GM23248 (cell line): ENCODE measurements at regions not wholly inside any gene's neighbourhood (a gene's known extent, or its start where the extent isn't known, plus 50 kb on each side); places are given as distances from the start of the nearest gene placed in this dataset.

Experiments
- DNase-seq: peaks from one replicate; pipeline ENCODE4 v3.0.0-alpha.2; 2015
- H2AFZ ChIP-seq: fragments of 200-600 bp; sonication (generic); 2 replicates; pipeline ENCODE4 v1.6.1; 2016; ENCODE audit warnings: antibody characterized with exemption
- H3F3A ChIP-seq: fragments of 200-600 bp; sonication (generic); 2 replicates; pipeline ENCODE4 v1.6.1; 2016; ENCODE audit warnings: mild to moderate bottlenecking, antibody characterized with exemption, mixed run types; ENCODE audit not compliant: insufficient read depth
- H3K27ac ChIP-seq: fragments of 200-600 bp; sonication (generic); 2 replicates; pipeline ENCODE4 v1.5.1; 2016; ENCODE audit warnings: mild to moderate bottlenecking
- H3K27me3 ChIP-seq: fragments of 200-600 bp; sonication (generic); replicated peaks from 2 replicates; pipeline ENCODE4 v1.6.1; 2016; ENCODE audit warnings: mild to moderate bottlenecking; ENCODE audit not compliant: insufficient read depth
- H3K36me3 ChIP-seq: fragments of 200-600 bp; sonication (generic); 2 replicates; pipeline ENCODE4 v1.6.1; 2016; ENCODE audit warnings: low read depth, mild to moderate bottlenecking
- H3K4me1 ChIP-seq: fragments of 200-600 bp; sonication (generic); 2 replicates; pipeline ENCODE4 v1.6.1; 2016; ENCODE audit warnings: mild to moderate bottlenecking; ENCODE audit not compliant: insufficient read depth
- H3K4me2 ChIP-seq: fragments of 200-600 bp; sonication (generic); one replicate; pipeline ENCODE4 v1.6.1; 2016; ENCODE audit warnings: mild to moderate bottlenecking; ENCODE audit not compliant: unreplicated experiment
- H3K4me3 ChIP-seq: fragments of 200-600 bp; sonication (generic); 2 replicates; pipeline ENCODE4 v1.5.1; 2016; ENCODE audit warnings: mild to moderate bottlenecking
- H3K79me2 ChIP-seq: fragments of 200-600 bp; sonication (generic); 2 replicates; pipeline ENCODE4 v1.6.1; 2016; ENCODE audit warnings: mild to moderate bottlenecking; ENCODE audit not compliant: insufficient read depth
- H3K9ac ChIP-seq: fragments of 200-600 bp; sonication (generic); 2 replicates; pipeline ENCODE4 v1.6.1; 2016; ENCODE audit warnings: mild to moderate bottlenecking
- H3K9me2 ChIP-seq: fragments of 200-600 bp; sonication (generic); 2 replicates; pipeline ENCODE4 v1.6.1; 2016; ENCODE audit warnings: mixed run types, mild to moderate bottlenecking, moderate library complexity; ENCODE audit not compliant: insufficient read depth
- H3K9me3 ChIP-seq: fragments of 200-600 bp; sonication (generic); one replicate; pipeline ENCODE4 v1.6.1; 2017; ENCODE audit warnings: low read depth
- H4K20me1 ChIP-seq: fragments of 200-600 bp; sonication (generic); 2 replicates; pipeline ENCODE4 v1.6.0; 2016; ENCODE audit not compliant: insufficient read depth
- EZH2 ChIP-seq: fragments of 200-600 bp; sonication (generic); IDR thresholded peaks from 2 replicates; pipeline ENCODE4 v1.6.1; 2018; ENCODE audit warnings: antibody characterized with exemption, mild to moderate bottlenecking; ENCODE audit not compliant: insufficient read depth, poor library complexity, severe bottlenecking
- EZH2phosphoT487 ChIP-seq: fragments of 200-600 bp; sonication (generic); IDR thresholded peaks from 2 replicates; pipeline ENCODE4 v1.6.1; 2018; ENCODE audit warnings: antibody characterized with exemption, moderate library complexity, mild to moderate bottlenecking, low read depth; ENCODE audit not compliant: insufficient read depth
- WGBS, 2 experiments: methylation state at CpG; one replicate each; pipeline ENCODE4 v1.1.6; 2015 to 2017; ENCODE audit warnings: low lambda C conversion rate in 2 of 2, low coverage in 1 of 2; ENCODE audit errors: missing lambda C conversion rate in 2 of 2; 5-methylcytosine and 5-hydroxymethylcytosine counted together
- in situ Hi-C: fragments of 300-500 bp; cut with MboI; formaldehyde crosslinking; loops from 2 replicates; pipeline ENCODE4 v1.15.0; 2020

- H3K27ac ChIP-seq: no peak overlapping the region
- no peaks in the 10 kb centered on the region for H3K9me3 ChIP-seq
- H3F3A ChIP-seq: no peaks in the 10 kb centered on the region
- H3K9ac ChIP-seq: no peak overlapping the region
- H4K20me1 ChIP-seq: no peaks in the 10 kb centered on the region
- H3K9me2 ChIP-seq: no peaks in the 10 kb centered on the region
- in situ Hi-C loops: no loop called here
- no peak overlapping the region for H3K4me2 ChIP-seq
- no peaks in the 10 kb centered on the region for H3K4me1 ChIP-seq
- no peak for DNase-seq
- 63 to 70% methylated on average over 4 of the region's 4 CpGs for WGBS, 2 experiments
- no peaks in the 10 kb centered on the region for H3K36me3 ChIP-seq
- TF ChIP-seq EZH2 (no peak), EZH2phosphoT487 (no peak)
- H3K27me3 ChIP-seq: no peaks in the 10 kb centered on the region
- no peaks in the 10 kb centered on the region for H3K79me2 ChIP-seq
- no peak overlapping the region for H3K4me3 ChIP-seq
- no peak overlapping the region for H2AFZ ChIP-seq
Observed at GRCh38 chr4:23234716-23235115, 542.0 kb downstream of the GBA3 start.

DNA sequence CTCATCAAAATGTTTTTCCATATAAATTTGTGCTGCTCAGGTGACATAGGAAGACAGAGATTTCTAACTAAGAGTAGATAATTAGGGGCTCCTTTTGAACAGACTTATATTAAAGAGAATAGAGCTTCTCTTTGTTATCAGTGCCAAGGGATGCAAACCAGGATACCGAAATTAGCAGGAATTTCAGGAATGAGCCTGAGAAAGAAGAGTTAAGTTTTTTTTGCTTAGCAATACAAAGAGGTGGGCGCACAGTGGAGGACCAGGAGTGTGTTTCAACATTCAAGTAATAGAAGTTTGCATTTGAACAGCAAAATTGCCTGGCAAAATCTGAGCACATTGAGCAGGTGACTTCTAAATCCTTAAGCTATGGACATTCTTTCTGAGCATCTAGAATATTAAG, 541.3 kb downstream of the GBA3 start:
- WGBS, 2 experiments: 19 to 29% methylated on average over 2 of the region's 2 CpGs
- in situ Hi-C loops: no loop called here

DNA sequence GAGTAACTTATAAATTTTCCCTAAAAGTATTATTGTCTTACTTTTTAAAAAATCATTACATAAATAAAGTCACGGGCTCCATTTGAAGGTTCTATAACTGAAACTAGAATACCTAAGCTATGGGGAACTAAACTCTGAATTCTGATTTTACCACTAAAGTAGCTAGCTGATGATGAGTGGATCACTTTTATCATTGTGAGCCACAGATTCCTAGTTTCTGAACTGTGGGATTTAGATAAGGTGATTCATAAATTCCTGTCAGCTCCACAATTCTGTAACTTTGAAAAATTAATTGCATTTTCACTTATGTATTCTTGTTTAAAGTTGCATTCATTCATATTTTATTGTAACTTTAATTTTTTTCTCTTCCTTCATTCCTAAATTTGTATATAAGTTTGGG, 540.9 kb downstream of the GBA3 start:
- H3K79me2 ChIP-seq: no peaks in the 10 kb centered on the region

More for the DNA sequence above, 541.3 kb downstream of the GBA3 start:
- Histone ChIP-seq H3K27me3 (no peaks in the 10 kb centered on the region), H3K9me2 (no peaks in the 10 kb centered on the region), H3K27ac (no peak overlapping the region), H3K9me3 (no peaks in the 10 kb centered on the region), H3K4me1 (no peaks in the 10 kb centered on the region), H2AFZ (no peak overlapping the region), H3K36me3 (no peaks in the 10 kb centered on the region), H3F3A (no peaks in the 10 kb centered on the region), H3K79me2 (no peaks in the 10 kb centered on the region), H3K4me3 (no peak overlapping the region), H3K9ac (no peak overlapping the region), H3K4me2 (no peak overlapping the region), H4K20me1 (no peaks in the 10 kb centered on the region)
- TF ChIP-seq EZH2phosphoT487 (no peak), EZH2 (no peak)
- no peak for DNase-seq

DNA sequence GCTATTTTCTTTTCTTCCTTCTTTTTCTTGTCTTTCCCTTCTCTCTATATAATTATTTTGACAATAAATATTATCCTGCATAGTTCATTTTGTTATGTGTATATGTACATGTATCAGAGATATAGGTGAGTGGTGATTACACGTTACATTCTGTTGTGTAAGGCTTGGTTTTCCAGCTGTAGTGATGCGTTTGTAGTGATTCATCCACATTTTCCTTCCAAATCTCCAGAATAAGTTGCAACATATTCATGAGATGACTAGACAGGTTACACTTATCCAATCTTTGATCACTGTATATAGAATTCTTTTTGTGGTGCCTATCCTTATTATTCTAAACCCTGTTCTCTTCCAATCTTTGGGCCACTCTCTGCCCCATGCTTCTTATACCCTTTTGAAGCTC, 540.2 kb downstream of the GBA3 start:
- Histone ChIP-seq H3K79me2 (no peaks in the 10 kb centered on the region), H3K9me3 (no peaks in the 10 kb centered on the region), H3K4me1 (no peaks in the 10 kb centered on the region), H3K4me3 (no peak overlapping the region), H3K36me3 (no peaks in the 10 kb centered on the region), H3K4me2 (no peak overlapping the region), H3K27me3 (no peaks in the 10 kb centered on the region), H3K9me2 (no peaks in the 10 kb centered on the region), H3K9ac (no peak overlapping the region), H3K27ac (no peak overlapping the region), H4K20me1 (no peaks in the 10 kb centered on the region), H3F3A (no peaks in the 10 kb centered on the region), H2AFZ (no peak overlapping the region)
- 31 to 38% methylated on average over 2 of the region's 2 CpGs for WGBS, 2 experiments
- in situ Hi-C loops: no loop called here
- peak; percentile 0 for DNase-seq
- TF ChIP-seq EZH2phosphoT487 (no peak), EZH2 (no peak)

More for the DNA sequence above, 540.9 kb downstream of the GBA3 start:
- Histone ChIP-seq H2AFZ (no peak overlapping the region), H3K9me2 (no peaks in the 10 kb centered on the region), H3K4me3 (no peak overlapping the region), H4K20me1 (no peaks in the 10 kb centered on the region), H3K27ac (no peak overlapping the region), H3K4me2 (no peak overlapping the region), H3K4me1 (no peaks in the 10 kb centered on the region), H3F3A (no peaks in the 10 kb centered on the region), H3K36me3 (no peaks in the 10 kb centered on the region), H3K9ac (no peak overlapping the region), H3K27me3 (no peaks in the 10 kb centered on the region), H3K9me3 (no peaks in the 10 kb centered on the region)
- in situ Hi-C loops: no loop called here
- no peak for DNase-seq
- TF ChIP-seq EZH2 (no peak), EZH2phosphoT487 (no peak)
- 14% methylated on average over 1 of the region's 1 CpG for WGBS, 2 experiments

DNA sequence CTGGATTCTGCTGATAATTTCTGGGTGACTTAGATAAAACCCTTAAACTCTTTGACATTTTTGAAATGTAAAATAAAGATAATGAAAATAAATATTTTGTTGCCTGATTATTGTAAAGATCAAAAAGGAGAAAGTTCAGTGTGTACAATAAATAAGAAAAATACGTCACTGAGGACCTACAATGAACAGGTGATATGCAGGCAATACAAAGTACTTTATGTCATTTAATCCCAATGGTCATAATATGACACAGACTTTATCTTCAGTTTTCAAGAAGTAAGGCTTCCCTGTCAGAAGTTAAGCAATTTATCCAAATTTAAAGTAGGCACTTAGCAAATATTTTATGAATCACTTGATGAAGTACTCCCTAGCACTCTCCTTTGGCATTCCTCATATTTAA, 532.8 kb downstream of the GBA3 start:
- H3K36me3 ChIP-seq: no peaks in the 10 kb centered on the region
- H3K9me2 ChIP-seq: no peaks in the 10 kb centered on the region
- no peaks in the 10 kb centered on the region for H3K27me3 ChIP-seq
- no peak overlapping the region for H3K27ac ChIP-seq
- DNase-seq: no peak
- in situ Hi-C loops: no loop called here
- WGBS, 2 experiments: 22 to 30% methylated on average over 1 of the region's 1 CpG
- no peaks in the 10 kb centered on the region for H3F3A ChIP-seq
- no peak for TF ChIP-seq EZH2
- no peak for TF ChIP-seq EZH2phosphoT487
- H3K4me3 ChIP-seq: no peak overlapping the region
- no peak overlapping the region for H3K4me2 ChIP-seq
- no peaks in the 10 kb centered on the region for H3K4me1 ChIP-seq
- no peaks in the 10 kb centered on the region for H3K9me3 ChIP-seq
- H4K20me1 ChIP-seq: no peaks in the 10 kb centered on the region
- no peak overlapping the region for H3K9ac ChIP-seq
- H3K79me2 ChIP-seq: no peaks in the 10 kb centered on the region
- H2AFZ ChIP-seq: no peak overlapping the region
